Ovary (tissue), 7 donors: ENCODE measurements at regions not wholly inside any gene's neighbourhood (a gene's known extent, or its start where the extent isn't known, plus 50 kb on each side); places are given as distances from the start of the nearest gene placed in this dataset.
"Not testable (repeated sequence)": the region's sequence is repeated elsewhere in the genome, so short reads cannot be mapped to it uniquely, and the experiment has no call there.

ENCODE experiments used
- DNase-seq, 5 donors: peaks; one replicate each; pipeline ENCODE4 v3.0.0-alpha.2; 2019 to 2020
- H3K27ac ChIP-seq, 2 donors: fragments of 200-600 bp; one replicate each; pipeline versions ENCODE4 v1.5.1 to v1.8.0; 2019 to 2022
- H3K27me3 ChIP-seq: fragments of 200-600 bp; one replicate; pipeline ENCODE4 v1.8.0; 2022
- H3K36me3 ChIP-seq: fragments of 200-600 bp; sonication (generic); one replicate; pipeline ENCODE4 v1.5.1; 2019
- H3K4me1 ChIP-seq: one replicate; pipeline ENCODE4 v1.8.1; 2013; ENCODE audit warnings: mild to moderate bottlenecking, moderate library complexity; ENCODE audit not compliant: insufficient read depth
- H3K4me3 ChIP-seq: fragments of 200-600 bp; sonication (generic); one replicate; pipeline ENCODE4 v1.5.1; 2017
- H3K9me3 ChIP-seq, 2 donors: fragments of 200-600 bp in 1 of 2; sonication (generic) in 1 of 2; one replicate each; pipeline versions ENCODE4 v1.5.1 to v1.8.1; 2013 to 2019; ENCODE audit warnings: mild to moderate bottlenecking in 1 of 2, moderate library complexity in 1 of 2
- CTCF ChIP-seq, 3 donors: fragments of 450-650 bp in 2 of 3; fragments of 200-600 bp in 1 of 3; IDR thresholded peaks; one replicate each; pipeline versions ENCODE4 v1.5.1 to v1.8.0; 2016 to 2022; ENCODE audit warnings: antibody characterized with exemption in 3 of 3, mild to moderate bottlenecking in 1 of 3
- EP300 ChIP-seq: sonication (generic); formaldehyde crosslinking; IDR thresholded peaks from one replicate; pipeline ENCODE4 v1.6.1; 2017; ENCODE audit warnings: antibody characterized with exemption
- POLR2A ChIP-seq: fragments of 450-650 bp; IDR thresholded peaks from one replicate; pipeline ENCODE4 v1.6.1; 2017; ENCODE audit warnings: antibody characterized with exemption, mild to moderate bottlenecking, moderate library complexity
- WGBS, 3 donors: extraction: QIAGEN DNeasy Blood & Tissue Kit in 1 of 3; methylation state at CpG; one replicate each; pipeline versions ENCODE4 v1.1.5 to v1.1.7; 2013 to 2017; 5-methylcytosine and 5-hydroxymethylcytosine counted together
- intact Hi-C, 4 donors: fragments of 100-400 bp; cut with DNase I; formaldehyde crosslinking; loops; one replicate each; pipeline versions ENCODE4 v1.11.0 to v1.15.1; 2022 to 2023
- donor health status: DM: no; HTN: no; CAD: no; lungs with moderate emphysema.
- donor health status: DM: no; HTN: no; CAD: no.
- donor health status: Bipolar disorder and iron deficiency.
- donor health status: DM: no; HTN: no; CAD: no.
- donor health status: DM: yes; HTN: yes; CAD: no.

GRCh38 chr5:131000289-131000688 is 164.8 kb downstream of the HINT1 start:
- Histone ChIP-seq H3K4me3 (no peak overlapping the region), H3K36me3 (no peaks in the 10 kb centered on the region), H3K27me3 (no peaks in the 10 kb centered on the region), H3K4me1 (no peaks in the 10 kb centered on the region), H3K9me3 (no peaks in the 10 kb centered on the region), H3K27ac (no peak overlapping the region)
- TF ChIP-seq EP300 (no peak), POLR2A (no peak), CTCF (IDR thresholded peaks at IDR 0.05) (no peak)
- no peak for DNase-seq
- intact Hi-C loops: no loop called here

GRCh38 chr5:130996720-130997119 is 168.3 kb downstream of the HINT1 start:
- DNase-seq, H3K27ac ChIP-seq, H3K4me3 ChIP-seq, intact Hi-C loops, H3K9me3 ChIP-seq, H3K4me1 ChIP-seq, H3K36me3 ChIP-seq, H3K27me3 ChIP-seq: not testable (repeated sequence)

- intact Hi-C loops: no loop called here
- Histone ChIP-seq H3K27me3 (no peaks in the 10 kb centered on the region), H3K27ac (no peak overlapping the region), H3K9me3 (no peaks in the 10 kb centered on the region), H3K36me3 (no peaks in the 10 kb centered on the region), H3K4me1 (no peaks in the 10 kb centered on the region), H3K4me3 (no peak overlapping the region)
- WGBS, 3 donors: 95 to 97% (median 95%) methylated on average over 23 of the region's 23 CpGs
- no peak for DNase-seq
- TF ChIP-seq EP300 (no peak), POLR2A (no peak), CTCF (IDR thresholded peaks at IDR 0.05) (no peak)
Observed at GRCh38 chr5:130995851-130996250, 169.2 kb downstream of the HINT1 start.

- DNase-seq: no peak
- intact Hi-C loops: no loop called here
- H3K27me3 ChIP-seq: no peaks in the 10 kb centered on the region
- no peak overlapping the region for H3K27ac ChIP-seq
- no peaks in the 10 kb centered on the region for H3K36me3 ChIP-seq
- H3K4me1 ChIP-seq: no peaks in the 10 kb centered on the region
- no peak for TF ChIP-seq EP300
- TF ChIP-seq POLR2A: no peak
- TF ChIP-seq CTCF (IDR thresholded peaks at IDR 0.05): no peak
- H3K9me3 ChIP-seq: no peaks in the 10 kb centered on the region
- 91 to 95% (median 93%) methylated on average over 16 of the region's 16 CpGs for WGBS, 3 donors
- no peak overlapping the region for H3K4me3 ChIP-seq
Observed at GRCh38 chr5:130995254-130995515, 169.9 kb downstream of the HINT1 start.

- Histone ChIP-seq H3K36me3 (no peaks in the 10 kb centered on the region), H3K27me3 (no peaks in the 10 kb centered on the region), H3K27ac (no peak overlapping the region), H3K4me1 (no peaks in the 10 kb centered on the region), H3K4me3 (no peak overlapping the region), H3K9me3 (no peaks in the 10 kb centered on the region)
- no peak for DNase-seq
- 91 to 93% (median 92%) methylated on average over 40 of the region's 40 CpGs for WGBS, 3 donors
- no peak for TF ChIP-seq EP300
- no peak for TF ChIP-seq POLR2A
- TF ChIP-seq CTCF (IDR thresholded peaks at IDR 0.05): no peak
- intact Hi-C loops: no loop called here
Observed at GRCh38 chr5:130994496-130995253, 170.4 kb downstream of the HINT1 start.
